ENCODE measurements at regions not wholly inside any gene's neighbourhood (a gene's known extent, or its start where the extent isn't known, plus 50 kb on each side); places are given as distances from the start of the nearest gene placed in this dataset.

DNA sequence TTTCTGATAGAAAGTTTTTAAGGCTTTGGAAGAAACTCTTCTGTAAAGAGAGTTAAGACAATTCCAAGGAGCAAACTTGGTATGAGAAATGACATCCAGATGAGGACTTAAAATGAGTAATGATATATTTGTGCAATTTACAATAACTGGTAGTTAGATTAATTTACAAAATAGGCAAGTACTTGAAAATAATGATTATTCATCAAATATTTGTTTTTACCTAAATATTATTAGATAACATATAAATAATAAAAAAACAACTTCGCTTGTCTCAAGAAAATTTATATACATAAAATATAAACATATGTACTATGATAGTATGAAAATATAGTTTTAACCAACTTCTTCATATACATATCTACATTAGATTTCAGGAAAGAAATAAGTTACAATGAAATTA lies 478.5 kb downstream of the TRIB2 start:
- no peaks in the 10 kb centered on the region for H3K36me3 ChIP-seq (ENCODE audit: low read depth)
- H3K4me1 ChIP-seq (ENCODE audit: insufficient read depth, poor library complexity, severe bottlenecking) = no peaks in the 10 kb centered on the region
- H3K27me3 ChIP-seq (ENCODE audit: insufficient read depth, poor library complexity, severe bottlenecking) = no peaks in the 10 kb centered on the region
- DNase-seq (ENCODE audit: low spot score) (no peak), ATAC-seq (ENCODE audit: low read depth) (no peak)
- H3K27ac ChIP-seq (ENCODE audit: poor library complexity, severe bottlenecking) = no peak overlapping the region
- no peak overlapping the region for H3K4me3 ChIP-seq (ENCODE audit: severe bottlenecking)
- TF ChIP-seq, protein P1, sequence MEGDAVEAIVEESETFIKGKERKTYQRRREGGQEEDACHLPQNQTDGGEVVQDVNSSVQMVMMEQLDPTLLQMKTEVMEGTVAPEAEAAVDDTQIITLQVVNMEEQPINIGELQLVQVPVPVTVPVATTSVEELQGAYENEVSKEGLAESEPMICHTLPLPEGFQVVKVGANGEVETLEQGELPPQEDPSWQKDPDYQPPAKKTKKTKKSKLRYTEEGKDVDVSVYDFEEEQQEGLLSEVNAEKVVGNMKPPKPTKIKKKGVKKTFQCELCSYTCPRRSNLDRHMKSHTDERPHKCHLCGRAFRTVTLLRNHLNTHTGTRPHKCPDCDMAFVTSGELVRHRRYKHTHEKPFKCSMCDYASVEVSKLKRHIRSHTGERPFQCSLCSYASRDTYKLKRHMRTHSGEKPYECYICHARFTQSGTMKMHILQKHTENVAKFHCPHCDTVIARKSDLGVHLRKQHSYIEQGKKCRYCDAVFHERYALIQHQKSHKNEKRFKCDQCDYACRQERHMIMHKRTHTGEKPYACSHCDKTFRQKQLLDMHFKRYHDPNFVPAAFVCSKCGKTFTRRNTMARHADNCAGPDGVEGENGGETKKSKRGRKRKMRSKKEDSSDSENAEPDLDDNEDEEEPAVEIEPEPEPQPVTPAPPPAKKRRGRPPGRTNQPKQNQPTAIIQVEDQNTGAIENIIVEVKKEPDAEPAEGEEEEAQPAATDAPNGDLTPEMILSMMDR (IDR thresholded peaks at IDR 0.05; ENCODE audit: poor library complexity, severe bottlenecking) = no peak
- no peaks in the 10 kb centered on the region for H3K9me3 ChIP-seq (ENCODE audit: severe bottlenecking)

DNA sequence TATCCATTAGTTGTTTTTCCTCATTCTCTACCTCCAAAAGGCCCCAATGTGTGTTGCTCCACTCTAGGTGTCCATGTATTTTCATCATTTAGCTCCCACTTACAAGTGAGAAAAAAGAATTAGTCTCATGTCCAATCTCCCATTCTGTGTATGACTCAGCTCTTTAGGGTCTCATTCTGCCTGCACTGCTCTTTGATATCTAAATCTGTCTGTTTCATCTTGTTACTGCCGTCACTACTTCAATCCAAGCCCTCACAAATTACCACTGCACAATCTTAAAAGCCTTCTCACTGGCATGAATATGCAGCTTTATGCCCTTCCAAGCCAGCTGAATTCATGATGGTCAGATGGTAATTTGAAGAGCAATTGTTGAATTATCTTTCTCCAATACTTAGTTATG lies 480.5 kb downstream of the TRIB2 start:
- no peak for ATAC-seq (ENCODE audit: low read depth)
- H3K27ac ChIP-seq (ENCODE audit: poor library complexity, severe bottlenecking) = no peak overlapping the region
- TF ChIP-seq, protein P1 (IDR thresholded peaks at IDR 0.05; ENCODE audit: poor library complexity, severe bottlenecking) = no peak
- no peaks in the 10 kb centered on the region for H3K4me1 ChIP-seq (ENCODE audit: insufficient read depth, poor library complexity, severe bottlenecking)
- H3K27me3 ChIP-seq (ENCODE audit: insufficient read depth, poor library complexity, severe bottlenecking) = no peaks in the 10 kb centered on the region
- no peaks in the 10 kb centered on the region for H3K36me3 ChIP-seq (ENCODE audit: low read depth)
- H3K9me3 ChIP-seq (ENCODE audit: severe bottlenecking) = no peaks in the 10 kb centered on the region
- DNase-seq (ENCODE audit: low spot score) = no peak
- no peak overlapping the region for H3K4me3 ChIP-seq (ENCODE audit: severe bottlenecking)

DNA sequence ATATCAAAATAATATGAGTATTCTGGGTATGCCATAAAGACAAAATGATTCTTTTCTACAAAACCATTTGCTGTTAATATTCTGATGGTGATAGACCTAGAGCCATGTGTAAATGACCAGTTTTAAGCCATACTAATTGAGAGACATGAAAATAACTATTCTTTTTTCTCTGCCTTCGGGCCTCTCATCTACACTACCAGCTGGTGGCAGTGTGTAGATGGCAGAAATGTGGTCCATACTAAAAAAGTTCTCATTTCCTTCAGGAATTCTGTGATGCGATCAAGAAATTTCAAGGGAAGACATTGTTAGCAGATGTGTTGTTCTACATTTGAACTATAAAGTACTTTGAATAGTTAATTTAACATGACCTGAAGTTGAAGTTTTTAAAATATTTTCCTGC lies 485.2 kb downstream of the TRIB2 start:
- H3K27ac ChIP-seq (ENCODE audit: poor library complexity, severe bottlenecking) = no peak overlapping the region
- DNase-seq (ENCODE audit: low spot score) (no peak), ATAC-seq (ENCODE audit: low read depth) (no peak)
- H3K9me3 ChIP-seq (ENCODE audit: severe bottlenecking) = no peaks in the 10 kb centered on the region
- H3K4me1 ChIP-seq (ENCODE audit: insufficient read depth, poor library complexity, severe bottlenecking) = no peaks in the 10 kb centered on the region
- H3K4me3 ChIP-seq (ENCODE audit: severe bottlenecking) = no peak overlapping the region
- no peaks in the 10 kb centered on the region for H3K36me3 ChIP-seq (ENCODE audit: low read depth)
- peaks cover 3% of the 10 kb centered on the region for H3K27me3 ChIP-seq (ENCODE audit: insufficient read depth, poor library complexity, severe bottlenecking)
- TF ChIP-seq, protein P1 (IDR thresholded peaks at IDR 0.05; ENCODE audit: poor library complexity, severe bottlenecking) = peak; percentile 27

DNA sequence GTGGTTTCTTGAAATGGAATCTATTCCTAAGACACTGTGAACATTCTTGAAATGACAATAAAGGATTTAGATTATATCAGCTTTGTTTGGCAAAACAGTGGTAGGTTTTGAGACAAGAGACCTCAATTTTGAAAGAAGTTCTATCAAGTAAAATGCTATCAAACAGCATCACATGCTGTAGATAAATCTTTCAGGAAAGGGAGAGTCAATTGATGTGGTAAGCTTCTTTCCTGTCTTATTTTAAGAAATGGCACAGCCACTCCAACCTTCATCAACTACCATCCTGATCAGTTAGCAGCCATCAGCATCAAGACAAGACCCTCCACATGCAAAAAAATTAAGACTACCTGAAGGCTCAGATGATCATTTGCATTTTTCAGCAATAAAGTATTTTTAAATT lies 495.4 kb downstream of the TRIB2 start:
- TF ChIP-seq, protein P1 (IDR thresholded peaks at IDR 0.05; ENCODE audit: poor library complexity, severe bottlenecking) = no peak
- H3K4me3 ChIP-seq (ENCODE audit: severe bottlenecking) = no peak overlapping the region
- H3K36me3 ChIP-seq (ENCODE audit: low read depth) = no peaks in the 10 kb centered on the region
- H3K27me3 ChIP-seq (ENCODE audit: insufficient read depth, poor library complexity, severe bottlenecking) = no peaks in the 10 kb centered on the region
- no peaks in the 10 kb centered on the region for H3K9me3 ChIP-seq (ENCODE audit: severe bottlenecking)
- ATAC-seq (ENCODE audit: low read depth) (no peak), DNase-seq (ENCODE audit: low spot score) (no peak)
- H3K27ac ChIP-seq (ENCODE audit: poor library complexity, severe bottlenecking) = no peak overlapping the region
- H3K4me1 ChIP-seq (ENCODE audit: insufficient read depth, poor library complexity, severe bottlenecking) = no peaks in the 10 kb centered on the region

DNA sequence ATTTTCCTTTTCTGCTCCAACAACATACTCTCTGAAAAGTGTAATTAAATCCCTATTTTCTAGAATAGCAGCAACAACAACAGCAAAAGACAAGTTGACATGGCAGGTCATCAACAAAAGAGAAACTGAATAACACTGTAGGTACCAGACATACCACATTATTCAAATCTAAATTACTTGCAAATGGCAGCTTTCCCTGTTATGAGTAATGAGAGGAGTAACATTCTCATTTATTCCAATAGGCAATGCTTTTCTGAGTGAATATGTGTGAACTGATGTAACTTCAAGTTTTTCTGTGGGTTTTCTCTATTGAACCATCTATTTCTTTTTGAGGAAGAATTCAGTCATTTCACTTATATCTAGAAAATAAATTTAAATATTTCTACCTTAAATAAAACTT lies 501.5 kb downstream of the TRIB2 start:
- no peak overlapping the region for H3K4me3 ChIP-seq (ENCODE audit: severe bottlenecking)
- H3K4me1 ChIP-seq (ENCODE audit: insufficient read depth, poor library complexity, severe bottlenecking) = no peaks in the 10 kb centered on the region
- H3K9me3 ChIP-seq (ENCODE audit: severe bottlenecking) = no peaks in the 10 kb centered on the region
- DNase-seq (ENCODE audit: low spot score) = no peak
- no peak overlapping the region for H3K27ac ChIP-seq (ENCODE audit: poor library complexity, severe bottlenecking)
- TF ChIP-seq, protein P1 (IDR thresholded peaks at IDR 0.05; ENCODE audit: poor library complexity, severe bottlenecking) = no peak
- H3K27me3 ChIP-seq (ENCODE audit: insufficient read depth, poor library complexity, severe bottlenecking) = no peaks in the 10 kb centered on the region
- no peaks in the 10 kb centered on the region for H3K36me3 ChIP-seq (ENCODE audit: low read depth)
- ATAC-seq (ENCODE audit: low read depth) = no peak

Data from RWPE2 (cell line).